ENCODE measurements at regions not wholly inside any gene's neighbourhood (a gene's known extent, or its start where the extent isn't known, plus 50 kb on each side); places are given as distances from the start of the nearest gene placed in this dataset.

DNA sequence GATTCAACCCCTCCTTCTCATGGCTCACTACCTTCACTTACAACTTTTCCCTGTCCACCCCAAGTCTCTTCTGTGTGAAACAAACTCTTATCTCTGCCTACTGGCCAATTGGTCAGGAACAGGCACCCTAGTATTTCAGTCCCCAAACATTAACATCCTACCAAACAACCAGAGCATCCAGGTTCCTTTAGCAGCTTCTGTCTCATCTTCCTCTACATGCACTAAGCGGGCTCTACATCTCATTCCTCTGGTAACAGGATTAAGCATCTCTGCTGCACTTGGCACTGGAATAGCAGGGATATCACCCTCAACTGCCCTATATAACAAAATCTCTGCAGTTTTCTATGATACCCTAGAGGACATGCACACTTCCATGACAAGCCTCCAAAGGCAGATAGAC is 116.2 kb downstream of the JRKL start:
- no peak for TF ChIP-seq POLR2A (IDR thresholded peaks at IDR 0.05)
- TF ChIP-seq, protein P1, sequence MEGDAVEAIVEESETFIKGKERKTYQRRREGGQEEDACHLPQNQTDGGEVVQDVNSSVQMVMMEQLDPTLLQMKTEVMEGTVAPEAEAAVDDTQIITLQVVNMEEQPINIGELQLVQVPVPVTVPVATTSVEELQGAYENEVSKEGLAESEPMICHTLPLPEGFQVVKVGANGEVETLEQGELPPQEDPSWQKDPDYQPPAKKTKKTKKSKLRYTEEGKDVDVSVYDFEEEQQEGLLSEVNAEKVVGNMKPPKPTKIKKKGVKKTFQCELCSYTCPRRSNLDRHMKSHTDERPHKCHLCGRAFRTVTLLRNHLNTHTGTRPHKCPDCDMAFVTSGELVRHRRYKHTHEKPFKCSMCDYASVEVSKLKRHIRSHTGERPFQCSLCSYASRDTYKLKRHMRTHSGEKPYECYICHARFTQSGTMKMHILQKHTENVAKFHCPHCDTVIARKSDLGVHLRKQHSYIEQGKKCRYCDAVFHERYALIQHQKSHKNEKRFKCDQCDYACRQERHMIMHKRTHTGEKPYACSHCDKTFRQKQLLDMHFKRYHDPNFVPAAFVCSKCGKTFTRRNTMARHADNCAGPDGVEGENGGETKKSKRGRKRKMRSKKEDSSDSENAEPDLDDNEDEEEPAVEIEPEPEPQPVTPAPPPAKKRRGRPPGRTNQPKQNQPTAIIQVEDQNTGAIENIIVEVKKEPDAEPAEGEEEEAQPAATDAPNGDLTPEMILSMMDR (IDR thresholded peaks at IDR 0.05) = no peak

Data from breast epithelium (tissue), 3 donors.